Thyroid gland (tissue), 4 donors: ENCODE measurements at regions not wholly inside any gene's neighbourhood (a gene's known extent, or its start where the extent isn't known, plus 50 kb on each side); places are given as distances from the start of the nearest gene placed in this dataset.

ENCODE experiments used
- CTCF ChIP-seq, 6 experiments: fragments of 200-600 bp in 3 of 6; fragments of 450-650 bp in 3 of 6; sonication (generic) in 3 of 6; IDR thresholded peaks; one replicate each; pipeline ENCODE4 v1.5.1; 2016 to 2019; ENCODE audit warnings: antibody characterized with exemption in 6 of 6, mild to moderate bottlenecking in 2 of 6, inconsistent platforms in 1 of 6, moderate library complexity in 1 of 6
- POLR2A ChIP-seq, 2 donors: fragments of 450-650 bp; IDR thresholded peaks; one replicate each; pipeline ENCODE4 v1.6.1; 2017; ENCODE audit warnings: antibody characterized with exemption in 2 of 2, mild to moderate bottlenecking in 2 of 2, moderate library complexity in 1 of 2

- TF ChIP-seq CTCF (IDR thresholded peaks at IDR 0.05), result no peak
- TF ChIP-seq POLR2A (IDR thresholded peaks at IDR 0.05), result no peak
These were observed 129.8 kb upstream of the SH3BP4 start for GRCh38 chr2:234821946-234822475.
